ENCODE measurements at regions not wholly inside any gene's neighbourhood (a gene's known extent, or its start where the extent isn't known, plus 50 kb on each side); places are given as distances from the start of the nearest gene placed in this dataset.

GRCh38 chr13:47039106-47039505 is 142.3 kb upstream of the HTR2A start:
- no peak overlapping the region for H3K4me3 ChIP-seq (ENCODE audit: low read depth, low read length)
- DNase-seq (ENCODE audit: low read depth, low spot score), result peak; percentile 60
- ChIA-PET POLR2A (no interaction called here), CTCF (no interaction called here)
- TF ChIP-seq, protein P1, sequence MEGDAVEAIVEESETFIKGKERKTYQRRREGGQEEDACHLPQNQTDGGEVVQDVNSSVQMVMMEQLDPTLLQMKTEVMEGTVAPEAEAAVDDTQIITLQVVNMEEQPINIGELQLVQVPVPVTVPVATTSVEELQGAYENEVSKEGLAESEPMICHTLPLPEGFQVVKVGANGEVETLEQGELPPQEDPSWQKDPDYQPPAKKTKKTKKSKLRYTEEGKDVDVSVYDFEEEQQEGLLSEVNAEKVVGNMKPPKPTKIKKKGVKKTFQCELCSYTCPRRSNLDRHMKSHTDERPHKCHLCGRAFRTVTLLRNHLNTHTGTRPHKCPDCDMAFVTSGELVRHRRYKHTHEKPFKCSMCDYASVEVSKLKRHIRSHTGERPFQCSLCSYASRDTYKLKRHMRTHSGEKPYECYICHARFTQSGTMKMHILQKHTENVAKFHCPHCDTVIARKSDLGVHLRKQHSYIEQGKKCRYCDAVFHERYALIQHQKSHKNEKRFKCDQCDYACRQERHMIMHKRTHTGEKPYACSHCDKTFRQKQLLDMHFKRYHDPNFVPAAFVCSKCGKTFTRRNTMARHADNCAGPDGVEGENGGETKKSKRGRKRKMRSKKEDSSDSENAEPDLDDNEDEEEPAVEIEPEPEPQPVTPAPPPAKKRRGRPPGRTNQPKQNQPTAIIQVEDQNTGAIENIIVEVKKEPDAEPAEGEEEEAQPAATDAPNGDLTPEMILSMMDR (IDR thresholded peaks at IDR 0.05; ENCODE audit: insufficient read depth, low read length, missing control alignments), result no peak

- POLR2A ChIA-PET, result no interaction called here
- H3K4me3 ChIP-seq (ENCODE audit: low read depth, low read length), result no peak overlapping the region
- no peak for DNase-seq (ENCODE audit: low read depth, low spot score)
- CTCF ChIA-PET, result interaction anchor here (1.0 kb wide), 1 partner anchor 144 kb away, joined by 3 read pairs; no protein-coding TSS in a partner anchor
- TF ChIP-seq, protein P1 (IDR thresholded peaks at IDR 0.05; ENCODE audit: insufficient read depth, low read length, missing control alignments), result no peak
Observed at GRCh38 chr13:47038188-47038587, 141.3 kb upstream of the HTR2A start.

DNA sequence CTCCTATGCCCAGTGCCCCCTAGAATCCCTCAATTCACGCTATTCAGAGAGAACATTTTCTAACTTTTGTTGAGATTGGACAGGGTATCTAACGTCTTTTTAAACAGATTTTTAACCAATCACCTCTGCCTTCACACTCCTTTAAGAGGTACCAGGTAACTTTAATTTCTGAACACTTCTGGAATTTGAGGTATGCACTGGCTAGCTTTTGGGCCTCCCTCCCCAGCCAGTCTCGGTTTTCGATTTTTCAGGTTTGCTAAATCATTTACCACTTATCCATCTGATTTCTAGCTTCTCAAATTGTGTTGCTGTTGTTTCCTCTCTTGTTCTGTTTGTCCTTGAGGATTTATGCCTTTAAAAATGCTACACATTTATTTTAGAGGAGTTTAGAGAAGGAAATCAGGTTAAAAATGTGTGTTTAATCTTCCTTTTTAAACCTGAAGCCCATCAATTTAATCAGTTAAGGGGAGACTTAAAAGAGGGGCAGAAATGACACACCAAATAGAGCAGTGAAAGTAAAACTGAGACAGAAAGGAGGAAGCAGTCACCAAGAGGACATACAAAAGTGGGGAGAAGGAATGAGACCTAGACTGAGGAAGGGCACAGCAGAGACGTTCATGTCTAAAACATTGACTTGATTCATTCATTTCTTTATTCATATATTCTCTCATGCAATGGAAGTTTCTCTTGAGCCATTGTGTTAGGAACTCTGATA is 139.6 kb upstream of the HTR2A start:
- TF ChIP-seq, protein P1 (IDR thresholded peaks at IDR 0.05; ENCODE audit: insufficient read depth, low read length, missing control alignments), result no peak
- H3K4me3 ChIP-seq (ENCODE audit: low read depth, low read length), result no peak overlapping the region
- ChIA-PET CTCF (no interaction called here), POLR2A (no interaction called here)
- DNase-seq (ENCODE audit: low read depth, low spot score), result no peak

- H3K4me3 ChIP-seq (ENCODE audit: low read depth, low read length), result peak overlapping the region; percentile 51
- POLR2A ChIA-PET, result no interaction called here
- TF ChIP-seq, protein P1 (IDR thresholded peaks at IDR 0.05; ENCODE audit: insufficient read depth, low read length, missing control alignments), result no peak
Observed at GRCh38 chr13:47033216-47033615, 136.4 kb upstream of the HTR2A start.

GRCh38 chr13:47027780-47028437 is 131.1 kb upstream of the HTR2A start:
- no peak for DNase-seq (ENCODE audit: low read depth, low spot score)
- ChIA-PET CTCF (interaction anchor here (1.1 kb wide), 2 partner anchors 12 to 14 kb away, joined by 3 read pairs; no protein-coding TSS in a partner anchor), POLR2A (no interaction called here)
- no peak overlapping the region for H3K4me3 ChIP-seq (ENCODE audit: low read depth, low read length)
- TF ChIP-seq, protein P1 (IDR thresholded peaks at IDR 0.05; ENCODE audit: insufficient read depth, low read length, missing control alignments), result no peak

More at GRCh38 chr13:47033216-47033615, 136.4 kb upstream of the HTR2A start:
- CTCF ChIA-PET, result no interaction called here
- DNase-seq (ENCODE audit: low read depth, low spot score), result no peak

GRCh38 chr13:47025791-47026447 is 129.1 kb upstream of the HTR2A start:
- no peak for DNase-seq (ENCODE audit: low read depth, low spot score)
- no peak overlapping the region for H3K4me3 ChIP-seq (ENCODE audit: low read depth, low read length)
- TF ChIP-seq, protein P1 (IDR thresholded peaks at IDR 0.05; ENCODE audit: insufficient read depth, low read length, missing control alignments), result no peak
- ChIA-PET POLR2A (no interaction called here), CTCF (no interaction called here)

Data from AG04449 (cell line).